ENCODE measurements at regions not wholly inside any gene's neighbourhood (a gene's known extent, or its start where the extent isn't known, plus 50 kb on each side); places are given as distances from the start of the nearest gene placed in this dataset.

- no peaks in the 10 kb centered on the region for H3K27me3 ChIP-seq (ENCODE audit: control insufficient read depth, extremely low read depth, insufficient read depth, low read length)
Measured at GRCh38 chr14:65213316-65213715, 111.0 kb upstream of the MAX start.

GRCh38 chr14:65214741-65215140 is 112.4 kb upstream of the MAX start:
- no peaks in the 10 kb centered on the region for H4K20me1 ChIP-seq (ENCODE audit: control insufficient read depth, extremely low read depth, insufficient read depth, low read length)
- no peaks in the 10 kb centered on the region for H3K9me3 ChIP-seq (ENCODE audit: control insufficient read depth, low read depth, low read length)
- dilution Hi-C loops (cut with MboI; ENCODE audit: extremely low pct_ligation_motif_present, low sequenced_read_pairs) = no loop called here
- no peaks in the 10 kb centered on the region for H3K9me1 ChIP-seq (ENCODE audit: control insufficient read depth, extremely low read depth, insufficient read depth, low read length)
- FAIRE-seq = no peak
- H3K4me3 ChIP-seq (ENCODE audit: control insufficient read depth in 2 of 3, extremely low read depth in 1 of 3, insufficient read depth in 2 of 3, low read depth in 1 of 3, low read length in 3 of 3) = no peak overlapping the region
- TF ChIP-seq CTCF (optimal IDR thresholded peaks at IDR 0.05 in 1 of 3, IDR thresholded peaks at IDR 0.05 in 1 of 3, conservative IDR thresholded peaks at IDR 0.05 in 1 of 3; ENCODE audit: extremely low read depth in 1 of 3, insufficient read depth in 2 of 3, low read length in 3 of 3) (no peak), EZH2 (IDR thresholded peaks at IDR 0.05; ENCODE audit: low read length) (no peak)
- H3K27me3 ChIP-seq (ENCODE audit: control insufficient read depth, extremely low read depth, insufficient read depth, low read length) = no peaks in the 10 kb centered on the region
- H3K79me2 ChIP-seq (ENCODE audit: control insufficient read depth, insufficient read depth, low read length) = no peaks in the 10 kb centered on the region
- no peak overlapping the region for H3K9ac ChIP-seq (ENCODE audit: control insufficient read depth, extremely low read depth, insufficient read depth, low read length)
- peaks cover 15% of the 10 kb centered on the region for H3K4me1 ChIP-seq (ENCODE audit: control insufficient read depth, extremely low read depth, insufficient read depth, low read length)
- H3K36me3 ChIP-seq (ENCODE audit: control insufficient read depth in 2 of 2, extremely low read depth in 1 of 2, insufficient read depth in 2 of 2, low read length in 2 of 2) = no peaks in the 10 kb centered on the region
- no peak for DNase-seq (ENCODE audit: low read depth, low spot score)
- no peak overlapping the region for H2AFZ ChIP-seq (ENCODE audit: control insufficient read depth, low read length)
- H3K27ac ChIP-seq (ENCODE audit: control insufficient read depth, insufficient read depth, low read length) = no peak overlapping the region
- H3K4me2 ChIP-seq (ENCODE audit: control insufficient read depth, extremely low read depth, insufficient read depth, low read depth, low read length) = no peak overlapping the region

More at GRCh38 chr14:65213316-65213715, 111.0 kb upstream of the MAX start:
- Histone ChIP-seq H3K4me2 (ENCODE audit: control insufficient read depth, extremely low read depth, insufficient read depth, low read depth, low read length) (no peak overlapping the region), H3K9me3 (ENCODE audit: control insufficient read depth, low read depth, low read length) (no peaks in the 10 kb centered on the region), H3K9ac (ENCODE audit: control insufficient read depth, extremely low read depth, insufficient read depth, low read length) (no peak overlapping the region), H4K20me1 (ENCODE audit: control insufficient read depth, extremely low read depth, insufficient read depth, low read length) (no peaks in the 10 kb centered on the region), H3K36me3 (ENCODE audit: control insufficient read depth in 2 of 2, extremely low read depth in 1 of 2, insufficient read depth in 2 of 2, low read length in 2 of 2) (no peaks in the 10 kb centered on the region), H3K9me1 (ENCODE audit: control insufficient read depth, extremely low read depth, insufficient read depth, low read length) (no peaks in the 10 kb centered on the region), H3K79me2 (ENCODE audit: control insufficient read depth, insufficient read depth, low read length) (no peaks in the 10 kb centered on the region), H3K4me3 (ENCODE audit: control insufficient read depth in 2 of 3, extremely low read depth in 1 of 3, insufficient read depth in 2 of 3, low read depth in 1 of 3, low read length in 3 of 3) (no peak overlapping the region), H3K27ac (ENCODE audit: control insufficient read depth, insufficient read depth, low read length) (no peak overlapping the region), H3K4me1 (ENCODE audit: control insufficient read depth, extremely low read depth, insufficient read depth, low read length) (peaks cover 15% of the 10 kb centered on the region), H2AFZ (ENCODE audit: control insufficient read depth, low read length) (no peak overlapping the region)
- FAIRE-seq (no peak), DNase-seq (ENCODE audit: low read depth, low spot score) (no peak)
- dilution Hi-C loops (cut with MboI; ENCODE audit: extremely low pct_ligation_motif_present, low sequenced_read_pairs) = no loop called here
- TF ChIP-seq CTCF (optimal IDR thresholded peaks at IDR 0.05 in 1 of 3, IDR thresholded peaks at IDR 0.05 in 1 of 3, conservative IDR thresholded peaks at IDR 0.05 in 1 of 3; ENCODE audit: extremely low read depth in 1 of 3, insufficient read depth in 2 of 3, low read length in 3 of 3) (no peak), EZH2 (IDR thresholded peaks at IDR 0.05; ENCODE audit: low read length) (no peak)

Data from keratinocyte (primary cell).